ENCODE measurements at regions not wholly inside any gene's neighbourhood (a gene's known extent, or its start where the extent isn't known, plus 50 kb on each side); places are given as distances from the start of the nearest gene placed in this dataset.

DNA sequence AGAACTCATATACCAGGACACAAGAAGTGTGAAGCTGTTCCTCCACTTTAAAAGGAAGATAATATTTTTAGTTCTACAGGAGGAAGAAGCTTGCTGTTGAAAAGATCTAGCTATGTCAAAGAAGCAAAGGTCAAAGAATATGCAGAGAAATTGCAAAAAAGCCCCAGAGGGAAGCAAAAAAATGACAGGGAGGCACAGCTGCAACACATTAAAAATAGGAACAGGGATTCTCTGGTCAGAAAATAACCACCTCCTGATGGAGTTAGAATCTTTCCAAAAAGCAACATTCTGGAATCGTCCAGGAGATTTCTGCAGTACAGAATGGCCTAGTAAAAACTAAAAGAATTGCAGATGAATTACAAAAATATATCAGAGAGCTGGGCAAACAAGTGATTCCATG lies 238.9 kb upstream of the PRMT6 start:
- TF ChIP-seq, protein P1, sequence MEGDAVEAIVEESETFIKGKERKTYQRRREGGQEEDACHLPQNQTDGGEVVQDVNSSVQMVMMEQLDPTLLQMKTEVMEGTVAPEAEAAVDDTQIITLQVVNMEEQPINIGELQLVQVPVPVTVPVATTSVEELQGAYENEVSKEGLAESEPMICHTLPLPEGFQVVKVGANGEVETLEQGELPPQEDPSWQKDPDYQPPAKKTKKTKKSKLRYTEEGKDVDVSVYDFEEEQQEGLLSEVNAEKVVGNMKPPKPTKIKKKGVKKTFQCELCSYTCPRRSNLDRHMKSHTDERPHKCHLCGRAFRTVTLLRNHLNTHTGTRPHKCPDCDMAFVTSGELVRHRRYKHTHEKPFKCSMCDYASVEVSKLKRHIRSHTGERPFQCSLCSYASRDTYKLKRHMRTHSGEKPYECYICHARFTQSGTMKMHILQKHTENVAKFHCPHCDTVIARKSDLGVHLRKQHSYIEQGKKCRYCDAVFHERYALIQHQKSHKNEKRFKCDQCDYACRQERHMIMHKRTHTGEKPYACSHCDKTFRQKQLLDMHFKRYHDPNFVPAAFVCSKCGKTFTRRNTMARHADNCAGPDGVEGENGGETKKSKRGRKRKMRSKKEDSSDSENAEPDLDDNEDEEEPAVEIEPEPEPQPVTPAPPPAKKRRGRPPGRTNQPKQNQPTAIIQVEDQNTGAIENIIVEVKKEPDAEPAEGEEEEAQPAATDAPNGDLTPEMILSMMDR (IDR thresholded peaks at IDR 0.05) = no peak
- TF ChIP-seq POLR2A (IDR thresholded peaks at IDR 0.05) = no peak
